K562 (cell line): ENCODE measurements at regions not wholly inside any gene's neighbourhood (a gene's known extent, or its start where the extent isn't known, plus 50 kb on each side); places are given as distances from the start of the nearest gene placed in this dataset.

Experiments
- ATAC-seq: fragments of 200-7000 bp; cut with Tn5 transposase; 3 replicates; pipeline ENCODE4 v1.9.1; 2020; ENCODE audit warnings: moderate library complexity
- BruUV-seq: library from RNA; stranded (reverse); fragments of 400-500 nt; replicated peaks from 2 replicates; lab custom pipeline; 2021; lab: Mats Ljungman, UMichigan
- CTCF ChIA-PET: fragments of 300-600 bp; formaldehyde crosslinking; extraction: SDS; loops from one replicate; lab custom pipeline; 2021; ENCODE audit warnings: low intra/inter-chr PET ratio; lab: Yijun Ruan, JAX
- POLR2A ChIA-PET: fragments of 300-600, 350-650 bp; sonication (Branson Sonifier 250); formaldehyde crosslinking; extraction: SDS; loops from one replicate; lab custom pipeline; 2021; ENCODE audit warnings: antibody characterized with exemption, inconsistent platforms; lab: Yijun Ruan, JAX
- DNase-seq, 4 experiments: peaks; one replicate each; pipeline versions ENCODE4 v3.0.0 to v3.0.0-alpha.2; 2011 to 2018; ENCODE audit warnings: low spot score in 3 of 4, mixed read lengths in 3 of 4; ENCODE audit errors: extremely low read depth in 1 of 4
- FAIRE-seq: peaks from 2 replicates; lab custom pipeline; 2011; peaks lifted over from hg19 to GRCh38; lab: Jason Lieb, UNC
- H2AFZ ChIP-seq: 2 replicates; pipeline ENCODE4 v1.6.0; 2011; ENCODE audit warnings: low read depth, low read length, control low read depth, inconsistent platforms
- H3K27ac ChIP-seq: fragments of 200-600 bp; 3 replicates; pipeline ENCODE4 v1.8.0; 2011; ENCODE audit warnings: low read depth, mild to moderate bottlenecking, control low read depth, inconsistent platforms, low read length, moderate library complexity, mixed read lengths; ENCODE audit errors: extremely low read depth
- H3K27me3 ChIP-seq, 2 experiments: fragments of 300-600 bp in 1 of 2; 2 replicates in 1 of 2; 3 replicates in 1 of 2; pipeline versions ENCODE4 v1.6.0 to v1.8.0; 2011; ENCODE audit warnings: inconsistent platforms in 2 of 2, low read length in 2 of 2, mild to moderate bottlenecking in 1 of 2, mixed read lengths in 1 of 2, moderate library complexity in 1 of 2; ENCODE audit not compliant: control insufficient read depth in 2 of 2, insufficient read depth in 2 of 2
- H3K36me3 ChIP-seq: fragments of 300-600 bp; 3 replicates; pipeline ENCODE4 v1.8.0; 2011; ENCODE audit warnings: mild to moderate bottlenecking, low read length, inconsistent platforms; ENCODE audit not compliant: control insufficient read depth, insufficient read depth
- H3K4me1 ChIP-seq, 2 experiments: fragments of 200-600 bp in 1 of 2; replicated peaks in 1 of 2; 2 replicates in 1 of 2; 3 replicates in 1 of 2; pipeline versions ENCODE4 v1.5.1 to v1.8.0; 2011; ENCODE audit warnings: inconsistent platforms in 2 of 2, low read length in 2 of 2, mild to moderate bottlenecking in 1 of 2, mixed read lengths in 1 of 2, moderate library complexity in 1 of 2; ENCODE audit not compliant: control insufficient read depth in 2 of 2, insufficient read depth in 2 of 2
- H3K4me2 ChIP-seq: 2 replicates; pipeline ENCODE4 v1.6.1; 2011; ENCODE audit warnings: low read length, control low read depth, inconsistent platforms, mixed read lengths; ENCODE audit not compliant: insufficient read depth
- H3K4me3 ChIP-seq: fragments of 200-600 bp; sonication (generic), shearing (Covaris generic); 2 replicates; pipeline ENCODE4 v1.5.1; 2016; ENCODE audit warnings: control low read depth, inconsistent platforms
- H3K79me2 ChIP-seq: fragments of 200-600 bp; 3 replicates; pipeline ENCODE4 v1.8.0; 2011; ENCODE audit warnings: low read length, inconsistent platforms; ENCODE audit not compliant: control insufficient read depth, insufficient read depth
- H3K9ac ChIP-seq, 2 experiments: 2 replicates each; pipeline versions ENCODE4 v1.6.0 to v1.6.1; 2011; ENCODE audit warnings: low read depth in 2 of 2, low read length in 2 of 2, control low read depth in 1 of 2, inconsistent platforms in 1 of 2, mild to moderate bottlenecking in 1 of 2, mixed read lengths in 1 of 2; ENCODE audit not compliant: insufficient read depth in 1 of 2
- H3K9me1 ChIP-seq: one replicate; pipeline ENCODE4 v1.6.0; 2011; ENCODE audit warnings: inconsistent platforms, mild to moderate bottlenecking, low read length, moderate library complexity; ENCODE audit not compliant: control insufficient read depth, insufficient read depth
- H3K9me3 ChIP-seq: replicated peaks from 2 replicates; pipeline ENCODE4 v1.5.1; 2011; ENCODE audit warnings: low read depth, low read length, inconsistent platforms; ENCODE audit not compliant: control insufficient read depth, insufficient read depth
- H4K20me1 ChIP-seq: replicated peaks from 2 replicates; pipeline ENCODE4 v1.6.1; 2011; ENCODE audit warnings: low read length, inconsistent platforms, mixed read lengths; ENCODE audit not compliant: control insufficient read depth, insufficient read depth
- ETV1 ChIP-seq: fragments of 450-650 bp; conservative IDR thresholded peaks from 2 replicates; pipeline ENCODE4 v1.6.1; 2016; ENCODE audit warnings: missing genetic modification characterization, control low read depth, low read depth, missing compliant biosample characterization
- MAX ChIP-seq: sonication (generic); formaldehyde crosslinking; IDR thresholded peaks from 2 replicates; pipeline ENCODE4 v1.9.0; 2022; ENCODE audit warnings: mild to moderate bottlenecking, missing genetic modification reagents
- MLLT1 ChIP-seq, 2 experiments: fragments of 450-650 bp; IDR thresholded peaks; 2 replicates each; pipeline ENCODE4 v1.6.1; 2016
- MYNN ChIP-seq, 2 experiments: sonication (generic); formaldehyde crosslinking in 1 of 2; IDR thresholded peaks; 2 replicates each; pipeline versions ENCODE4 v1.5.0 to v1.6.1; 2016 to 2020; ENCODE audit warnings: antibody characterized with exemption in 1 of 2, missing genetic modification reagents in 1 of 2
- SMAD4 ChIP-seq: fragments of 250-450 bp; sonication (Bioruptor Pico); conservative IDR thresholded peaks from 2 replicates; pipeline ENCODE4 v1.8.0; 2021; ENCODE audit warnings: inconsistent platforms, mild to moderate bottlenecking, moderate library complexity
- SMARCC2 ChIP-seq: fragments of 450-650 bp; IDR thresholded peaks from 2 replicates; pipeline ENCODE4 v1.6.1; 2017; ENCODE audit warnings: antibody characterized with exemption, moderate library complexity, mild to moderate bottlenecking, low read depth
- SOX6 ChIP-seq: fragments of 450-650 bp; IDR thresholded peaks from 2 replicates; pipeline ENCODE4 v1.6.1; 2014; ENCODE audit warnings: mild to moderate bottlenecking
- ZBTB11 ChIP-seq, 3 experiments: fragments of 200-800 bp in 1 of 3; fragments of 250-450 bp in 1 of 3; fragments of 450-650 bp in 1 of 3; sonication (Bioruptor Pico) in 1 of 3; sonication (Bioruptor generic) in 1 of 3; formaldehyde crosslinking in 1 of 3; IDR thresholded peaks; 2 replicates each; pipeline versions ENCODE4 v1.6.1 to v1.8.0; 2016 to 2022; ENCODE audit warnings: mild to moderate bottlenecking in 2 of 3, missing genetic modification characterization in 2 of 3, missing compliant biosample characterization in 1 of 3, moderate library complexity in 1 of 3
- ZNF316 ChIP-seq: fragments of 450-650 bp; IDR thresholded peaks from 2 replicates; pipeline ENCODE4 v1.6.1; 2016
- ZNF449 ChIP-seq: fragments of 250-450 bp; sonication (Bioruptor Pico); IDR thresholded peaks from 2 replicates; pipeline ENCODE4 v1.8.0; 2022; ENCODE audit warnings: moderate library complexity, mild to moderate bottlenecking, inconsistent platforms
- in situ Hi-C: fragments of 300-500 bp; cut with MboI; formaldehyde crosslinking; loops from 4 replicates; pipeline ENCODE4 v1.15.0; 2018; ENCODE audit warnings: inconsistent platforms, mixed read lengths
- intact Hi-C: fragments of 100-400 bp; cut with micrococcal nuclease; formaldehyde crosslinking; loops from 2 replicates; pipeline ENCODE4 v1.14.2; 2022

GRCh38 chr5:44869928-44870327 is 61.2 kb downstream of the MRPS30 start (continued):
- TF ChIP-seq ZBTB11 (CRISPR knock-in tag; IDR thresholded peaks at IDR 0.05) = no peak
- no peak for TF ChIP-seq SMARCC2
- no peak for TF ChIP-seq SMAD4 (CRISPR knock-in tag)
- no peak for TF ChIP-seq MLLT1 (IDR thresholded peaks at IDR 0.05)

- in situ Hi-C loops = no loop called here
- Histone ChIP-seq H3K27ac (no peak overlapping the region), H3K9ac (no peak overlapping the region), H3K4me3 (no peak overlapping the region), H3K4me2 (no peak overlapping the region), H3K4me1 (no peaks in the 10 kb centered on the region), H3K9me3 (no peaks in the 10 kb centered on the region), H3K79me2 (no peaks in the 10 kb centered on the region), H2AFZ (no peak overlapping the region), H3K9me1 (no peaks in the 10 kb centered on the region), H3K27me3 (no peaks in the 10 kb centered on the region), H3K36me3 (no peaks in the 10 kb centered on the region), H4K20me1 (no peaks in the 10 kb centered on the region)
- BruUV-seq = no TSS peak
- CTCF ChIA-PET = interaction anchor here (0.6 kb wide), 1 partner anchor 541 kb away, joined by 3 read pairs; no protein-coding TSS in a partner anchor
- intact Hi-C loops = no loop called here
- POLR2A ChIA-PET = interaction anchor here (0.6 kb wide), 1 partner anchor 147 kb away, joined by 3 read pairs; no protein-coding TSS in a partner anchor
- no peak for FAIRE-seq
- ATAC-seq = no peak
- no peak for DNase-seq
- TF ChIP-seq ZNF316 (0 out of 2 replicates have a peak, but pooled peaks have one; percentile 23), ETV1 (tag) (no peak), MAX (CRISPR knock-in tag) (no peak), MYNN (IDR thresholded peaks at IDR 0.05) (no peak), MYNN (CRISPR knock-in tag; IDR thresholded peaks at IDR 0.05) (no peak), ZBTB11 (CRISPR knock-in tag; IDR thresholded peaks at IDR 0.05) (no peak), SOX6 (no peak), ZNF449 (CRISPR knock-in tag) (no peak)
Measured at GRCh38 chr5:44870430-44870829, 61.7 kb downstream of the MRPS30 start.
